NCI-H82 treated with DMSO at 0.1 percent for 48 hours (cell line): ENCODE measurements at regions not wholly inside any gene's neighbourhood (a gene's known extent, or its start where the extent isn't known, plus 50 kb on each side); places are given as distances from the start of the nearest gene placed in this dataset.
"Not testable (repeated sequence)": the region's sequence is repeated elsewhere in the genome, so short reads cannot be mapped to it uniquely, and the experiment has no call there.

Experiments used
- DNase-seq: peaks from one replicate; lab custom pipeline; 2025; ENCODE audit not compliant: unreplicated experiment; lab: John Stamatoyannopoulos, UW

DNA sequence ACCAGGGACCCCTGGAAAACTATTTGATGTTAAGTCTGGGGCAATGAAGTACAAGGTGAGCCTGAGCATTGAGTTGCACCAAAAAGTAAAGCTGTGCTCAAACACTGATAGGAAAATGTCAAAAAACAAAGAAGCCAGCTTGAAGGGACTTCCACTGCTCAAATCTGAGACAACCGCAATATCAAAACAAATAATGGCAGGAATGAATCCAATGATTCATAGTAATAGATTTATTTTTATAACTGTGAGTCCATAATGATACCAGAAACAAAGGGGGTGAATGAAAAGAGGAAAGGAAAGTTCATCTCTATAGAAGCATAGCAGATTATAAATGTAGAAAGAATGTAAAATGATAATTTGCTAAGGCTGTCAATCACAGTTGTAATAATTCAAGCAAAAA is 237.3 kb upstream of the ZBTB20 start:
- no peak for DNase-seq

DNA sequence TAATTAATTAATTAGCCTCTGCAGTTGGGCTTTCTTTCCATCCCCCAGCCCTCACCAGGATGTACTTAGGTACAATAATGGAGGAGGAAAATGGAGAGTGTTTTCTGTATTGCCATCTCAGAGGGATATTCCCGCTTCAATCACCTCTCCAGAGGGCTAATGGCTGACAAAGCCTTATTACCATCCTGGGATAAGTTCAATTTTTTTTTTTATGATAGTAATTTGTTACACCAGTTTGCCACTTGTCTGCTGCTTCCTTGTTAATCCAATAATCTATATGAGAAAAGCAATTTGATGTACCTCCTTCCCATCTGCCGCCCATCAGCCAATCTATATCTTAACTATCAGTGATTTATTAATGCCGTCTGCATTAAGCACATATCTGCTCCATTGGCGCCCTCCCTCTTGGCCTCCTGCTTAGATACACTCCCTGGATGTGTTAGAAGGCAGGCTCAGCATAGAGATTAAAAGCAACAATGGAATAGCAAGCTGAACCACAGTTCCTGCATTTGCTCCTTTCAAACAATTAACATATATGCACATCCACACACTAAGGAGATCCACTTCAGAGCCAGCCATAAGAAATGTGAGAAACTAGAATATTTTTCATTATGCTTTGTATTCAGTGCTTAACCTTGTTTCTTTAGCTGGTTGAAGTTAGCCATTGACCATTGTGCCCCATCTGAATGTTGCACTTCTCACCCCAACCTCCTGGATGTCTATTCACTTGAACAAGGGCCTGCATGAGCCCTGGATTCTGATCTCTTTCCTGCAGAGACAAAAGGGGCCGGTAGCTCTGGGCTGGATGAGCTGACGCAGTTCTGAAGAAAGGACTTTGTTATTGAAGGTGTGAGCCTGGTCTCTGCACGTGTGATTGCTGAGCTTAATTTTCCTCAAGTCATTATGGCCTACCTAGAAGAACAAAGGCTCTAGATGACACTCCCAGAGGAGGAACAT is 237.3 kb upstream of the GAP43 start:
- DNase-seq: peak; percentile 100

DNA sequence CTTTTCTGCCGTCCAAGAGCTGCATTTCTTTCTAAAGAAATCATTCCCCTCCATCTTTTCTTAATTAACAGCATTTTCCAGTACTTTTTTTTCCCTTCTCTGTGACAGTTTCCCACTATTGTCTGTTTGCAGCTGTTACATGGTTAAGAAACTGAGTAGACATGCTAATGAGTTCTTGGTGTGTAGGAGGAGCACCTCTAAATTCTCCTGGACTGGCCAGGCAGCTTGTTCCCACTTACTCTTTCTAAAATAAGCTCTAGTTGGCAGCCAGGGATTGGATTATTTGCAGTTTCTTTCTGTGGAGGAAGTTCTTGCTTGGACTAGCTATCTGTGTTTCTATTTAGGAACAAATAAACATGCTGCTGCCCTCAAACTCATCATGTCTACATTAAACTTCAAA is 235.1 kb upstream of the GAP43 start:
- DNase-seq: peak; percentile 40

DNA sequence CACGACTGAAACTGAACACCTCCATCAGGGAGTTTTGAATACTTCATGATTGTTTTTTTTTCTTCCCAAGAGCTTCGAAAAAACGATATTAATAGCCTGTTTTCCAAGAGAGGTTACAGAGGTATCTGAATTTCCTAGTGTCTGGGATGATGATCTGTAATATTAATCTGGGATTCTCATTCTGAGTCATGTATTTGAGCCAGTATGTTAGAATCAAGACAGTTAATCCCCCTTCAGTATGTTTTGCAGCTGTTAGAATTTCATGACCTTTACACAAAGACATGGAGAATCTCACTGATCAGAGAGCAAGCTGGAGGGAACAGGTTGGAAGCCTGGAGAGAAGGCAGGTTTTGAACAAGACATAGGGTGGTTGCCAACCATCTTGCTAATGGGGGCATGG is 234.5 kb upstream of the GAP43 start:
- DNase-seq: peak; percentile 73

DNA sequence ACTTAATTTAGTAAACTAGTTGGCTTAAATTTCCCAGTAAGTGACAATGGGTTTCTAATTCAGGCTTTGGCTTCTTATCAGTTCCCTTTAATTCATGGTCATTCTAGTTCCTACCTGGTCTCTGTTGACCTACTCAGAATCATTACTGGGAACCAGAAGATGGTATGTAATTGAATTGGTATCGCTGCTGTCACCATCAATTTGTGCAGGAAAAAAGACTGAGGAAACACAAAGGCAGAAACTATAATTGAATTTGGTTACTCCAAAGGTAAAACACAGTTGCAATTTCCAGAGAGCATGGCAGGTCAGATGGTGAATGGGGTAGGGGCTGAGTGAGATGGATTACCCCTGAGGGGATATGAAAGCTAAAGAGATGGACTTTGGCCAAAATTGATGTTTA is 226.5 kb upstream of the GAP43 start:
- DNase-seq: peak; percentile 23

DNA sequence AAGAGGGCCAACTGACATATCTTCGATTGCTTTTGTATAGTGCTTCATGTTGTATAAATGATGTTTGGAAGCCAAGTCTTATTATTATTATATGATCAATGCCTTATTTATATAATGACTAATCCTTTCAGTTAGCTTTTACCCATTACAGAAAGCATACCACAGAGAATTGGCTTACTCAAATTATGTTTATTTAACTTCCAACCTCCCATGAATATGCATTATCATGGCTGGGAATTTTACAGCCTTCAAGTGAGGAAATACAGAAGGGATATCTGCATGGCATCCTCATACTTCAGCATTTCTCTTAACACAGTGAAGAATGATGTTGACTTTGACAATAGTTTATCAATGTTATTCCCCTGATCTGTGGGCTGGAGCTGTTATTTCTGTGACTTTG is 225.9 kb upstream of the GAP43 start:
- no peak for DNase-seq

DNA sequence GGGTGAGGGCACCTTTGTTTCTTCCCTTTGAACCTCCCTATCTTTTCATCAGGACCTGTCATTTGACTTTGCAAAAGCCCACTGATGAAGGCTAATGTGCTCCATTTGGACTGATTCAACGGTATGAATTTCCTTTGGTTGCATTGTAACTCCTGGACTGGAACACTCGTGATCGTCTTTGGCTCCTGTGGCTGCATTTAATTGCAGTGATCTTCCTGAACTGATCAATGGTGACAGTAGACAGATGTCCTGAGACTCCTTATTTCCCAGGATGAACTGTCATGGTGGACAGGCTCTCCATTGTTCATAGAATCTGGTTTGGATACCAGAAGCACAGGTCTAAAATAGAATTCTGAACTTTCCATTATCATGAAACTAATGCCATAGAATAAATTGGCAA is 224.8 kb upstream of the GAP43 start:
- no peak for DNase-seq

DNA sequence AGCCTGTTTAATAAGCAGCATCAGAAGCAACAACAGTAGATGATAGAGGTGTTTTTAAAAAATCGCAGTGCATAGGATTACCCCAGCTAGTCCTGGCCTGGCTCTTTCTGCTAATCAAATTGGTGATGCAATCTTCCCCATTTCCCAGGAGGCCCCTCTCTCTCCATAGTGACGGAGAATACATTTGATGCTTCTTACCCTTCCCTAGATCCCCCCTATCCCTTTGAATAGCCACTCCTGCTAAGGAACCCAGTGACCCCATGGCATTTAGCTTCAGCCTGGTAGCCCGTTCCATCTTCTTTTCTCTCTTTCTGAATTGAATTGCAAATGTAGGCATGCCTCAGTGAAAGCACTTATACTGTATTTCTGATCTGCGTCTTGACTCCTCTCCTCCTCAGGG is 223.6 kb upstream of the GAP43 start:
- DNase-seq: peak; percentile 100

DNA sequence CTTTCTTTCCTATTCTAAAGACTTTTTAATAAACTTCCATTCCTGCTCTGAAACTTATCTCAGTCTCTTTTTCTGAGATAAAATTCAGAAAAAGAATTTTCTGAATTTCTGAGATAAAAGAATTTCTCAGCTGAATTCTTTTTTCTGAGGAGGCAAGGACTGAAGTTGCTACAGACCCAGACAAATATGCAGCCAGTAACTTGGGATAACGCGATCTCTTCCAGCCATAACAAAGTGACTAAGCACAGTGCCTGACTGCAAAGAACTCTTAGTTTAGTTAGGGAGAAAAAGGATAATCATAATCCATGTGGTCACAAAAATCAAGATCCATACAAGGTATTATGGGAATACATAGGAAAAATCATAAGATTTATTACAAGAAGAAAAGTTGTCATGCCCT is 222.0 kb upstream of the GAP43 start:
- DNase-seq: no peak

DNA sequence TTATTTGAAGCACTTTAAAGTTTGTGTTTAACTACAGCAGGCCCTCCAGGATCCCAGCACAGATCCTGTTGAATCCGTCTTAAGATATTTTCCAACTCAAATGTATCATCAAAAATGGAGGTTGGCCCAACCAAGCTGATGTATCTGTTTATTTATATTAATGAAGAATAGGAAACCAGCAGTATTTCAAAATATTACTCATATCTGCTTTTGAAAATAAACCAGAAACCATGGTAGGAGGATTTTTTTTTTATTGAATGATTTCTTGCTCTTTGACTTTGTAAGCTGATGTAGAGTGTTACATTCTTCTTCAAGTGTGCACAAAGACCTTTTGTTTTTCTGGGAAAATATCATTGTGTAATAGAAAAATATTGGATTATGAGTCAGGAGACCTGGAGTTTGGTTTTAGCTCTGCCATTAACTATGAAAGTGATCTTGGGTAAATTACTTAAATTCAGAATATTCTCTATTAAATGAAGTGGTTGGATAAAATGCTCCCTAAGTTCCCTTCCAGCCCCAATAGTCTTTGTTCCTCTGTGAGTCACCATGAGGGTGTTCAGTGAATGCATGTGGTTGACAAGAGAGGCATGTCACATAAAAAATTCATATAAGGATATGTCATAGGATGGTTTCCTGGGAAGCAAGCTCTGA is 221.3 kb upstream of the GAP43 start:
- no peak for DNase-seq

DNA sequence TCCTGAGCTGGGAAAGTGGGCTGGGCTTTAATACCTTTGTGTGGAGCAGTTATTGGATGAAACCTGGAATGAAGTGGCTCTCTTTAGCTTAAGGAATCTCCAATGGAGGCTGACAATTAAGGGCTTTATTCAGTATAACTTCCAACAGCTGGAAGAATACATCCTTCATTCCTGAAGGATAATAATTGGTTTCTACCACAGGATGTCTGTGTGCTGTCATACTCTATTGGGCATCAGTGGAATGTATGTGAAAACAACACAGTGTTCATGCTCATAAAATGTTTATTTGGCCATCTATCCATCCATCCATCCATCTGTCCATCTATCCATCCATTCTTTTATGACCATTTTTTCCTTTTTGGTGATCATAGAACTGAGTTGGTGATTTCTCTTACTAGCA is 220.7 kb upstream of the GAP43 start:
- no peak for DNase-seq

DNA sequence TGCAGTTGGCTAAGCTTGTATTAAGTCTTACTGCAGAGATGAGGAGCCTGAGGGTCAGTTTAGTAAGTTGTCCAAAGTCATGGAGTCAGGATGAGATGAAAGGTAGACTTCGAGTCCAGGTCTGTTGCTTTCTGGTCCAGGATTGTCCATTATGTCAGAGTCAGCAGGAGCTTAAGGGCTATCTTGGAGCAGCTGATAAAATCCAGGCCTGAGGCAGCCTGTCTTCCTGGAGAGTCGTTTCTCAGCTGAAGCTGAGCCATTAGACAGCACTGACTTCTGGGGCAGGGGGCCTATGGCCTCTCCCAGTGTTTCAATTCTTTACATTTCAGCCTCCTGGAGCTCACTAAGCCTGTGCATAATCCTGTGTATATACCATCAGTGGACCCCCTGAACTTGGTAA is 219.5 kb upstream of the GAP43 start:
- DNase-seq: no peak

DNA sequence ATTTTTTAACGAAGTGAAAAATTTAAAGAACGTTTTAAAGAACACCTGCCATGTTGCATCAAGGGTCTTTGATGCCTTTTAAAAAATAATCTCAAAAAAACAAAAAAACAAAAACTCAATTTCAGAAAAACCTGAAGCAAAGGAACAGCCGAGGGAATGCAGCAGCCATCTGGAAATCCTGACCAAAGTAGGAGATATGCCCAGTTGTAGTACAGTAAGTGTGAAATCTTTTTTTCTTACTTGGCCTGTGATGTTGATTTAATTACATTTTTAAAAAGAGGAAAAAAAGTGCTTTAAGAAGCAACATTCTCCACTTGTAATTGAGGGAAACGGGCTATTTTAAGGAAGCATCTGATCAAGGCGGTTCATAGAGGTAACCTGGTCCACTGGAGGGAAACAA is 213.7 kb upstream of the GAP43 start:
- no peak for DNase-seq

DNA sequence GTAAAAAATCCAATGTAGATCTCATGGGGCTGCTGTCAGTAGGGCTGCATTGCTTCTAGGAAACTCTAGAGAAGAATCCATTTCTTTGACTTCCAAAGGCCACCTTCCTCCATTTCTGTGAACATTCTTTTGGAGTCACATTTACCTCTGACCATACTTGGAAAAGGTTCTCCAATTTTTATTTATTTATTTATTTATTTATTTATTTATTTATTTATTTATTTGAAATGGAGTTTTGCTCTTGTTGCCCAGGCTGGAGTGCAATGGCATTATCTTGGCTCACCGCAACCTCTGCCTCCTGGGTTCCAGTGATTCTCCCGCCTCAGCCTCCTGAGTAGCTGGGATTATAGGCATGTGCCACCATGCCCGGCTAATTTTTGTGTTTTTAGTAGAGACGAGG is 208.7 kb upstream of the GAP43 start:
- not testable (repeated sequence) for DNase-seq

DNA sequence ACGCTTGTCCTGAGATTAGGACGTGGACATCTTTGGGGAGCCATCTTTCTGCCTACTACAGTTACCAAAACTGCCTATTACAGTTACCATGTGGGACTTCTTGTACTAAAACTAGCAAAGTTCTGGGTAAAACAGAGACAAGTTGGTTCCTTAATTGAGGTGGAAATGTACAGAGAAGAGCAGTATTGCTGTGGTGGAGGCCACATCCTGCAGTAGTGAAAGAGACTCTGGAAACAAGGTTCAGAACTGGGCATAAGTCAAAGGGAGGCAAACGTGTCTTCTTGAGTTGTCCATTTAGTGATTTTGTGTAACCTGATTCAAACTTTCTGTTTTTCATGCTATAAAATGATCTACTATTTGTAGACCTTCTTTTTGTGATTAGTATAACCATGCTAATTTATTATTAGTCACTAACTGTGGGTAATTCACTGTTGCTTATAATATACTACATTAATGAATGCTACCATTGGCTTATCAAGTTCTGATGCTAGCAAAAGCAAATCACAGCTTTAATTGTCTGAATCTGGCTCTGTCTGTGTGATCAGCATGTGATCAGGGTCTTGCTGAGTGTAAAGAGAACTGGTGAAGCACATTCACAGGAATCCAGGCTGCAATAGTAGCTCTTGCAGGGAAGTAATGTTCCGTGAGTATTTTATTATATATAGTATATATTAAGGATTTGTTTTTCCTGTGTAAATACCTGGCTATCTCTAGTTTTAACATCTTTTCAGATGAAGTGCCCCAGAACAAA is 207.9 kb upstream of the GAP43 start:
- DNase-seq: no peak

DNA sequence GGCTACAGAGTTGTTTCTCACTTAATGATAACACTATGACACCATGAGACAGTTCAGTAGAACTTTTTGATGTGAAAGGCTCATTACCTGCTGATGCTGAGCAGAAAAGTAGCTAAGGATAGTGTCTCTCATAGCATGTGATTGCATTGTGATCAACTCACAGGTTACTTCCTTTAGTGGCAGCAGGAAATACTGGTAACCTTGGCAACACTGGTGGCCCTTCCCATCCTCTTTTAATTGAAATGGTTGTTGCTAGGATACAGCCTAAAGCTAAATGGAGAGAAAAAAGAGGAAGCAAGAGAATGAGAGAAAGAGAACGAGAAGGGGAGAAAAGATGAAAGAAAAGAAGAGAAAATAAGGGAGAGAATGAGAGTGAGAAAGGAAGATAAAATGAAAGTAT is 204.7 kb upstream of the GAP43 start:
- DNase-seq: no peak

DNA sequence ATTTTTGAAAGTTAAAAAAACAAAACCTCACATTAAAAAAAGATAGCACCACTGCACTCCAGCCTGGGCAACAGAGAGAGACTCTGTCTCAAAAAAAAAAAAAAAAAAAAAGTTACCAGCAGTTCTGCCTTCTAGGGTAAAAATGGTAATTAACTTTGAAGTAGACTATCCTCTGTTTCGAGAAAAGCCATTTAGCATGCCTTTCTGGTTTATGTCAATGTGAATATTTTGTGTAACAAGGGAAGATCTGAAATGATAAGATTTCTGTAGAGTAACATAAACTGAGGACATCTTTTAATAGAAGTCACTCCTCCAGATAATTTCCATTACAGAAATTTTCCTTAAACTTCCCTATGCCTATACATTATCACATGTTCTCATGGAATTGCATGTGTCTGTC is 203.2 kb upstream of the GAP43 start:
- no peak for DNase-seq

DNA sequence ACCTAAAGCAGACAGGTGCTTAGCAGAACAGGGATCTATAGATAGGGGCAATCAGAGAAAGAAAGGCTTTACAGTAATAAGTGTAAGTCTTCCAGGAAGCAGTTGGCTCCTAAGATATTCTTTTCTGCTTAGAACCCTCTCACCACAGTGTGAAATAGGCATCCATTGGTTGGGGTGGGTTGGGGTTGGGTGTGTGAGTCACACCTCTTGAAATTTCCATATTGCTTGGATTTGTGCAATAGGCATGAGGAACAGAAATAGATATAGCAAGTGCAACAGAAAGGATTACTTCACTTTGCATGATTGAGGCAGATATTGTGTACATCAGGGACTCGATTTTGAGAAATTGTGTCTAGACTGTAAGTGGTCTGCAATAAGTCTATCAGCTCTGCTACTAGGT is 200.1 kb upstream of the GAP43 start:
- DNase-seq: no peak

DNA sequence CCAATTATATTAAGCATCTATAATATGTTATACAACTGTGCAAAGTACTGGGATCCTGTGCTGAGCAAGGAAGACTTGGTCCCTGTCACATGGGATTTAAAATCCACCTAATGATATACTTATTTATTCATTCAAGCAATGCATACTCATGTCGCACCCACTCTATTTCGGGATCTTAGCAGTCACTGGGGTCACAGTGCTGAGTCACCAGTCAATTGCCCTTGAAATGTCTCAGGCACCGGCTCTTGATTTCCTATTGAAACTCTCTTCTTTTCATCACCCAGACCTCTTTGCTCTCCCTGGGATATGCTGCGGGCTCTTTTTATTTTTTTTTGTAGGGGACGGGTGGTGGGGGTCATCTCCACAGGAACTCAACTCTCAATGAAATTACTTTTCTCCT is 194.5 kb upstream of the GAP43 start:
- DNase-seq: no peak

DNA sequence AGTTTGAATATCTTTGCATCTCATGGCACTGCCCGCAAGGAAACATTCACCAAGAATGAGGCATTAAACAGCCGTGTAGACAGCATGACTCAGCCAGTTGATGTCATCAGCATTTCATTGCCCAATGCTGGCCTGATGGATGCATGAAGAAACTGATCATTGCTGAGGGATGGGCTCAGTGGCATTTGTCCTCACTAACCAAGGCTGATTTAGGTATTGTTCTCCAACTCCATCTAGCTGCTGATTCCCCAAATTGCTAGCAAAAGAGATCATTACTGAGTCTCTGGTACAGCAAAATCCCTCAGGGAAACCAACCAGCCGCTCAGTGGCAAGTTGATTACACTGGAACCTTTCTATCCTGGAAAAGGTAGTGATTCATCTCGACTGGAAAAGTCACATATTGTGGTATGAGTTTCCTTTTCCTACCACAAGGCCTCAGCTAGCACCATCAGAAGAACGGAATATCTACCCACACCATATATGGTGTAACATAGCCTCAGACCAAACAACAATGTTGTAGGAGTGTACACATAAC is 186.5 kb upstream of the GAP43 start:
- peak; percentile 34 for DNase-seq

DNA sequence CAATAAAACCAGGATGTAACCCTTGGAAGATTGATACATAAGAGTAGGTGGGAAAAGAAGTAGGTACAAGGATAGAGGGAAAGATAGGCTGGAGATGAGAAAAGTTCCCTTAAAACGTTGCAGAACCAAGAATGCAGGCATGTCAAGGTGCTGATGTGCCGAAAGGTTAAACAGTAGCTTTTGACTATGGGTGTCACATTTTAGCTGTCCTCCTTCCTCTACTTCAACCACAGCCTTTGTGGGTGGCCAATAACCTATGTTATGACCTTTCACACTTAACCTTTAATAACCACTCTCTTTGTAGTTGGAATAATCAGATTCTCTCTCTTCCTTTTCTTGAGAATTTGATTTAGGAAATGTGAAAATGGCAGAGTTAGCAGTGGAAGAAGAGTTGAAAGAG is 184.5 kb upstream of the GAP43 start:
- no peak for DNase-seq

DNA sequence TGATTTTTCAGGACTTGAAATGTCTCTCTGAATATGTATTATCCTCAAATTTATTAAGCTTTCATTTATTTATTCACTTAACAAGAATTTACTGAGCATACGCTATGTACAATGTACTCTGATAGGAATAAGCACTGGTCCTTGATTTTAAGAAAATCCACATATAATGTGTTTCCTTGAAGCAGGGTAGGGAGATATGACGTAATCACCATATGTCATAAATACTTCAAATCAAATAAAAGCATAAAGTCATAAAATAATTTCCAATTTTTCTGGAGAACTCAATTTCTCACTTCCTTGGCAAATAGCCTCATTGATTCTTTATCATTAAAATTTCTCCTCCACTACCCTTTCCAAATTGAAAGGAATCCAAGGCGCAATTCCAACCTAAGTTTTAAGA is 177.8 kb upstream of the GAP43 start:
- no peak for DNase-seq
